Keratinocyte (primary cell): ENCODE measurements at regions not wholly inside any gene's neighbourhood (a gene's known extent, or its start where the extent isn't known, plus 50 kb on each side); places are given as distances from the start of the nearest gene placed in this dataset.

Source experiments
- DNase-seq: peaks from one replicate; pipeline ENCODE4 v3.0.0-alpha.2; 2011; ENCODE audit warnings: low read depth, missing footprints, low spot score
- FAIRE-seq: peaks from 2 replicates; lab custom pipeline; 2011; peaks lifted over from hg19 to GRCh38; lab: Jason Lieb, UNC
- H2AFZ ChIP-seq: 2 replicates; pipeline ENCODE4 v1.6.0; 2012; ENCODE audit warnings: low read length, control low read depth, inconsistent platforms; ENCODE audit not compliant: control insufficient read depth
- H3K27ac ChIP-seq: 2 replicates; pipeline ENCODE4 v1.5.1; 2011; ENCODE audit warnings: low read length; ENCODE audit not compliant: control insufficient read depth, insufficient read depth
- H3K27me3 ChIP-seq: 3 replicates; pipeline ENCODE4 v1.6.0; 2011; ENCODE audit warnings: low read length; ENCODE audit not compliant: control insufficient read depth, insufficient read depth; ENCODE audit errors: extremely low read depth
- H3K36me3 ChIP-seq, 2 experiments: 2 replicates in 1 of 2; 3 replicates in 1 of 2; pipeline ENCODE4 v1.5.1; 2011; ENCODE audit warnings: low read length in 2 of 2, mild to moderate bottlenecking in 1 of 2; ENCODE audit not compliant: control insufficient read depth in 2 of 2, insufficient read depth in 2 of 2; ENCODE audit errors: extremely low read depth in 1 of 2
- H3K4me1 ChIP-seq: 3 replicates; pipeline ENCODE4 v1.5.1; 2011; ENCODE audit warnings: low read length; ENCODE audit not compliant: control insufficient read depth, insufficient read depth; ENCODE audit errors: extremely low read depth
- H3K4me2 ChIP-seq: 3 replicates; pipeline ENCODE4 v1.6.0; 2011; ENCODE audit warnings: low read depth, low read length; ENCODE audit not compliant: control insufficient read depth, insufficient read depth; ENCODE audit errors: extremely low read depth
- H3K4me3 ChIP-seq, 3 experiments: fragments of 200-600 bp in 1 of 3; sonication (generic) in 1 of 3; 2 replicates in 2 of 3; 3 replicates in 1 of 3; pipeline ENCODE4 v1.5.1; 2011 to 2016; ENCODE audit warnings: low read length in 3 of 3, mild to moderate bottlenecking in 3 of 3, control low read depth in 2 of 3, inconsistent platforms in 1 of 3, low read depth in 1 of 3, mixed read lengths in 1 of 3, mixed run types in 1 of 3, moderate library complexity in 1 of 3; ENCODE audit not compliant: control insufficient read depth in 2 of 3, insufficient read depth in 2 of 3; ENCODE audit errors: extremely low read depth in 1 of 3
- H3K79me2 ChIP-seq: 2 replicates; pipeline ENCODE4 v1.6.0; 2012; ENCODE audit warnings: low read length; ENCODE audit not compliant: control insufficient read depth, insufficient read depth
- H3K9ac ChIP-seq: 3 replicates; pipeline ENCODE4 v1.6.0; 2011; ENCODE audit warnings: low read length; ENCODE audit not compliant: control insufficient read depth, insufficient read depth; ENCODE audit errors: extremely low read depth
- H3K9me1 ChIP-seq: 3 replicates; pipeline ENCODE4 v1.6.0; 2011; ENCODE audit warnings: low read length; ENCODE audit not compliant: control insufficient read depth, insufficient read depth; ENCODE audit errors: extremely low read depth
- H3K9me3 ChIP-seq: 2 replicates; pipeline ENCODE4 v1.5.1; 2012; ENCODE audit warnings: low read depth, low read length; ENCODE audit not compliant: control insufficient read depth
- H4K20me1 ChIP-seq: 3 replicates; pipeline ENCODE4 v1.6.0; 2011; ENCODE audit warnings: low read length; ENCODE audit not compliant: control insufficient read depth, insufficient read depth; ENCODE audit errors: extremely low read depth
- CTCF ChIP-seq, 3 experiments: IDR thresholded peaks in 1 of 3; conservative IDR thresholded peaks in 1 of 3; optimal IDR thresholded peaks in 1 of 3; 2 replicates in 2 of 3; 3 replicates in 1 of 3; pipeline versions ENCODE3 to v1.5.1; 2011; ENCODE audit warnings: low read length in 3 of 3, mild to moderate bottlenecking in 3 of 3, moderate library complexity in 2 of 3, control low read depth in 1 of 3, inconsistent platforms in 1 of 3; ENCODE audit not compliant: insufficient read depth in 2 of 3; ENCODE audit errors: extremely low read depth in 1 of 3
- EZH2 ChIP-seq: IDR thresholded peaks from one replicate; pipeline ENCODE4 v1.6.1; 2012; ENCODE audit warnings: inconsistent platforms, mild to moderate bottlenecking, low read length, moderate library complexity
- dilution Hi-C: fragments of 300-500 bp; cut with MboI; formaldehyde crosslinking; loops from one replicate; pipeline ENCODE4 v1.7.0; 2020; ENCODE audit warnings: low sequenced_read_pairs; ENCODE audit not compliant: extremely low pct_ligation_motif_present

- Histone ChIP-seq H3K36me3 (no peaks in the 10 kb centered on the region), H4K20me1 (no peaks in the 10 kb centered on the region), H3K9me3 (no peaks in the 10 kb centered on the region), H3K4me2 (no peak overlapping the region), H2AFZ (no peak overlapping the region), H3K27ac (no peak overlapping the region), H3K4me3 (no peak overlapping the region), H3K27me3 (no peaks in the 10 kb centered on the region), H3K9ac (no peak overlapping the region), H3K9me1 (no peaks in the 10 kb centered on the region), H3K79me2 (no peaks in the 10 kb centered on the region), H3K4me1 (no peaks in the 10 kb centered on the region)
- dilution Hi-C loops = no loop called here
- no peak for TF ChIP-seq CTCF (optimal IDR thresholded peaks at IDR 0.05 in 1 of 3, IDR thresholded peaks at IDR 0.05 in 1 of 3, conservative IDR thresholded peaks at IDR 0.05 in 1 of 3; ENCODE audit: extremely low read depth in 1 of 3, insufficient read depth in 2 of 3, low read length in 3 of 3)
- no peak for TF ChIP-seq EZH2
- FAIRE-seq = no peak
- no peak for DNase-seq
Observed at GRCh38 chr2:225920621-225921220, 521.2 kb downstream of the NYAP2 start.

- Histone ChIP-seq H3K9me3 (no peaks in the 10 kb centered on the region), H3K9me1 (no peaks in the 10 kb centered on the region), H2AFZ (no peak overlapping the region), H3K4me2 (no peak overlapping the region), H3K36me3 (no peaks in the 10 kb centered on the region), H3K79me2 (no peaks in the 10 kb centered on the region), H3K9ac (no peak overlapping the region), H4K20me1 (no peaks in the 10 kb centered on the region), H3K27ac (no peak overlapping the region), H3K27me3 (no peaks in the 10 kb centered on the region), H3K4me1 (no peaks in the 10 kb centered on the region), H3K4me3 (no peak overlapping the region)
- FAIRE-seq = no peak
- no peak for TF ChIP-seq EZH2
- no peak for TF ChIP-seq CTCF (optimal IDR thresholded peaks at IDR 0.05 in 1 of 3, IDR thresholded peaks at IDR 0.05 in 1 of 3, conservative IDR thresholded peaks at IDR 0.05 in 1 of 3; ENCODE audit: extremely low read depth in 1 of 3, insufficient read depth in 2 of 3, low read length in 3 of 3)
- dilution Hi-C loops = no loop called here
- no peak for DNase-seq
Observed at GRCh38 chr2:225916692-225917091, 517.2 kb downstream of the NYAP2 start.
